ENCODE measurements at regions not wholly inside any gene's neighbourhood (a gene's known extent, or its start where the extent isn't known, plus 50 kb on each side); places are given as distances from the start of the nearest gene placed in this dataset.

DNA sequence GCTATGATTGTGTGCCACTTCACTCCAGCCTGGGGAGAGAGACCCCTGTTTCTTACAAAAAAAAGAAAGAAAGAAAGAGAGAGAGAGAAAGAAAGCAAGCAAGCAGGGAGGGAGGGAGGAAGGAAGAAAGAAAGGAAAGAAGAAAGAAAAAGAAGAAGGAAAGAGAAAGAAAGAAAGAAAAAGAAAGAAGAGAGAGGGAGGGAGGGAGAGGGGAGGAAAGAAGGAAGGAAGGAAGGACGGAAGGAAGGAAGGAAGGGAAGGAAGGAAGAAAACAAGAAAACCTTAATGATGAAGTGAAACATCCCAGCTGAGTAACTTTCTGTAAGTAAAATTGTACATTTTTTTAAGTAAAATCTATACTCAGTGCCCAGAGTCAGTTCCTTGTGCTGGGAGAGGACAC lies 75.5 kb upstream of the GLS start:
- Histone ChIP-seq H3K27me3 (replicated peaks in 1 of 4; ENCODE audit: control insufficient read depth in 3 of 4, extremely low read depth in 1 of 4, insufficient read depth in 3 of 4, low read length in 3 of 4) (no peaks in the 10 kb centered on the region), H3K56ac (replicated peaks; ENCODE audit: insufficient read length, low read depth, low read length) (no peak overlapping the region), H2BK15ac (ENCODE audit: low read length) (no peak overlapping the region), H3K4ac (replicated peaks; ENCODE audit: insufficient read length, low read depth, low read length) (no peak overlapping the region), H3K4me1 (replicated peaks in 1 of 4; ENCODE audit: control insufficient read depth in 3 of 4, insufficient read depth in 4 of 4, low read length in 3 of 4) (peaks cover 0 to 7% (median 2%) of the 10 kb centered on the region in 4 experiments; a peak in 6 of 7 replicates), H4K91ac (replicated peaks; ENCODE audit: insufficient read length, low read length) (no peak overlapping the region), H3K9me3 (ENCODE audit: insufficient read depth in 2 of 2, low read depth in 1 of 2, low read length in 1 of 2) (no peaks in the 10 kb centered on the region), H3K23me2 (ENCODE audit: low read depth, low read length) (no peaks in the 10 kb centered on the region), H3K18ac (ENCODE audit: extremely low read depth, low read length) (no peak overlapping the region), H2BK120ac (replicated peaks; ENCODE audit: low read depth, low read length) (no peak overlapping the region), H3K79me2 (ENCODE audit: control insufficient read depth in 1 of 2, insufficient read depth in 2 of 2, low read length in 2 of 2) (no peaks in the 10 kb centered on the region), H4K8ac (ENCODE audit: extremely low read depth, insufficient read depth, low read length) (no peak overlapping the region), H3K14ac (ENCODE audit: insufficient read length) (no peak overlapping the region), H3K79me1 (ENCODE audit: low read depth, low read length) (no peaks in the 10 kb centered on the region), H2BK5ac (ENCODE audit: low read depth, low read length) (no peak overlapping the region), H3K4me3 (ENCODE audit: extremely low read depth in 1 of 4, insufficient read depth in 2 of 4, low read depth in 3 of 4, low read length in 4 of 4) (no peak overlapping the region), H2BK12ac (ENCODE audit: low read depth, low read length) (no peak overlapping the region), H3K23ac (ENCODE audit: insufficient read length) (no peak overlapping the region), H2BK20ac (ENCODE audit: low read length) (no peak overlapping the region), H4K5ac (ENCODE audit: insufficient read length, low read depth, low read length) (no peak overlapping the region), H3K9ac (replicated peaks in 1 of 4; ENCODE audit: extremely low read depth in 1 of 4, low read depth in 3 of 4, low read length in 3 of 4) (no peak overlapping the region), H3K4me2 (ENCODE audit: insufficient read depth in 1 of 2, low read depth in 2 of 2, low read length in 2 of 2) (no peak overlapping the region), H3K36me3 (ENCODE audit: control insufficient read depth in 2 of 4, insufficient read depth in 4 of 4, low read length in 3 of 4) (no peaks in the 10 kb centered on the region), H4K20me1 (replicated peaks in 1 of 2; ENCODE audit: control insufficient read depth in 1 of 2, insufficient read depth in 2 of 2, low read length in 2 of 2) (no peaks in the 10 kb centered on the region), H3K27ac (ENCODE audit: low read depth, low read length) (no peak overlapping the region), H2AFZ (ENCODE audit: low read length) (no peak overlapping the region), H2AK5ac (ENCODE audit: low read depth, low read length) (no peak overlapping the region)
- TF ChIP-seq POLR2A (IDR thresholded peaks at IDR 0.05; ENCODE audit: control extremely low read depth in 1 of 2, low read depth in 2 of 2, low read length in 2 of 2) (no peak), BCL11A (IDR thresholded peaks at IDR 0.05; ENCODE audit: low read depth in 2 of 2, low read length in 2 of 2) (no peak), RXRA (IDR thresholded peaks at IDR 0.05; ENCODE audit: insufficient read depth, low read depth, low read length) (no peak), CBX8 (IDR thresholded peaks at IDR 0.05; ENCODE audit: borderline replicate concordance, low read depth, low read length) (no peak), BRCA1 (IDR thresholded peaks at IDR 0.05; ENCODE audit: low read depth, low read length) (no peak)
- POLR2A ChIA-PET (ENCODE audit: partially characterized antibody), result no interaction called here
- WGBS, 2 experiments (ENCODE audit: extremely low coverage in 1 of 2, insufficient coverage in 1 of 2, insufficient read length in 1 of 2, insufficient replicate concordance in 2 of 2, low coverage in 1 of 2, low lambda C conversion rate in 2 of 2, missing lambda C conversion rate in 1 of 2), result 62% methylated on average over 1 of the region's 1 CpG; no CpG with 5 or more reads in 1 of the 2 experiments
- DNase-seq (ENCODE audit: low read depth in 1 of 2, low spot score in 2 of 2), result no peak
- FAIRE-seq, result no peak
- CTCF ChIA-PET (ENCODE audit: partially characterized antibody), result interaction anchor here (0.6 to 8.0 kb wide), 14 partner anchors 10 to 422 kb away, joined by 3 to 74 read pairs (median 4); no protein-coding TSS in a partner anchor
